ENCODE measurements at regions not wholly inside any gene's neighbourhood (a gene's known extent, or its start where the extent isn't known, plus 50 kb on each side); places are given as distances from the start of the nearest gene placed in this dataset.

GRCh38 chr5:176727528-176727900 is 80.2 kb downstream of the TSPAN17 start:
- TF ChIP-seq POLR2AphosphoS5 (IDR thresholded peaks at IDR 0.05; ENCODE audit: low read depth), result no peak
- TF ChIP-seq CTCF (IDR thresholded peaks at IDR 0.05; ENCODE audit: insufficient read depth, low read length), result no peak
- no peak for TF ChIP-seq GABPA (IDR thresholded peaks at IDR 0.05; ENCODE audit: low read depth)
- no peak for TF ChIP-seq SPI1 (IDR thresholded peaks at IDR 0.05; ENCODE audit: borderline replicate concordance, low read depth)

All from HL-60 (cell line).